ENCODE measurements at regions not wholly inside any gene's neighbourhood (a gene's known extent, or its start where the extent isn't known, plus 50 kb on each side); places are given as distances from the start of the nearest gene placed in this dataset.
"Not testable (repeated sequence)": the region's sequence is repeated elsewhere in the genome, so short reads cannot be mapped to it uniquely, and the experiment has no call there.

DNA sequence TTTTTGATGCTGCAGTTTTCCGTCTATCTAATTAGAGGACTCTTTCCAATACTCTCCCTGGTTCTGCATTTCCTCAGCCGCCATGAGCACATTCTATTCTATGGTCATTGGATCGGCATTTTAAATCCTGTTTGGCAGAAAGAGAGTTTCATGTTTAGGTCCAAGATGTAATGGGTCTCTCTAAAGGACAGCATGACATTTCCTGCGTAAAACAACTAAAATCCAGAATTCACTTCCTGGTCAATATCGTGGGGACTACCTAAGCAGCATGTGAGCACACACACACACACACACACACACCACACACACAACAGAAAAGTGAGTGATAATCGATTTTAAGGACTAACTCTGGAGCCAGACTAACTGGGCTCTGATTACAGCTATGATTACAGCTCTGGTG is 757.1 kb upstream of the TPTE start:
- DNase-seq: not testable (repeated sequence)

DNA sequence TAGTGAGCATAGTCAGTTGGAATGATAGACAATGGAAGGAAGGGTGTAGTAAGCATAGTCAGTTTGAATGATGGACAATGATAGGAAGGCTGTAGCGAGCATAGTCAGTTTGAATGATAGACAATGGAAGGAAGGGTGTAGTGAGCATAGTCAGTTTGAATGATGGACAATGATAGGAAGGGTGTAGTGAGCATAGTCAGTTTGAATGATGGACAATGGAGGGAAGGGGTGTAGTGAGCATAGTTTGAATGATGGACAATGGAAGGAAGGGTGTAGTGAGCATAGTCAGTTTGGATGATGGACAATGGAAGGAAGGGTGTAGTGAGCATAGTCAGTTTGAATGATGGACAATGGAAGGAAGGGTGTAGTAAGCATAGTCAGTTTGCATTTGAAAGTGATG is 755.8 kb upstream of the TPTE start:
- DNase-seq: not testable (repeated sequence)

DNA sequence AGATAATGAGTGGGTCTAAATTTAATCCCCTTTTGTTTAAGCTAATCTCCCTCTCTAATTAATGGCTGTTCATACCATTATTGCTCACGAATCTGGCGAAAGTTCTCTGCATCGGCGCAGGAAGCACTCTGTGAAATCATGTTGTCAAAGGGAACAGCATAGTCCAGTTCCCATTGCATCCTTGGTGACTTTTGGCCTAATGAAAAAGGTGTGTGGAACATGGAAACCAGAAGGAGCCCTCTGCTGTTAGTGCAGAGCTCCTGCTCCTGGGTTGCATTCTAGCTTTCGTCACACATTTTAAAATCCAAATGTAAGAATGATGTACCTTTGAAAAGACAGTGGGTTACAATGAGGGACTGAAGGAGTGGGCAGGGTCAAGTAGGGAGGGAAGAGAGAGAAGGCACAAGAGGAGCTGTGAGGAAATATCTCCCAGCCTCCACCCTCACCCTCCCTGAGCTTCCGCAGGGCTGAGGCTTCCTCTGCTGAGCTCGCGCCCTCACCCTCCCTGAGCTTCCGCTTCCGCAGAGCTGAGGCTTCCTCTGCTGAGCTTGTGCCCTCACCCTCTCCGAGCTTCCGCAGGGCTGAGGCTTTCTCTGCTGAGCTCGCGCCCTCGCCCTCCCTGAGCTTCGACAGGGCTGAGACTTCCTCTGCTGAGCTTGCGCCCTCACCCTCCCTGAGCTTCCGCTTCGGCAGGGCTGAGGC is 754.3 kb upstream of the TPTE start:
- not testable (repeated sequence) for DNase-seq

DNA sequence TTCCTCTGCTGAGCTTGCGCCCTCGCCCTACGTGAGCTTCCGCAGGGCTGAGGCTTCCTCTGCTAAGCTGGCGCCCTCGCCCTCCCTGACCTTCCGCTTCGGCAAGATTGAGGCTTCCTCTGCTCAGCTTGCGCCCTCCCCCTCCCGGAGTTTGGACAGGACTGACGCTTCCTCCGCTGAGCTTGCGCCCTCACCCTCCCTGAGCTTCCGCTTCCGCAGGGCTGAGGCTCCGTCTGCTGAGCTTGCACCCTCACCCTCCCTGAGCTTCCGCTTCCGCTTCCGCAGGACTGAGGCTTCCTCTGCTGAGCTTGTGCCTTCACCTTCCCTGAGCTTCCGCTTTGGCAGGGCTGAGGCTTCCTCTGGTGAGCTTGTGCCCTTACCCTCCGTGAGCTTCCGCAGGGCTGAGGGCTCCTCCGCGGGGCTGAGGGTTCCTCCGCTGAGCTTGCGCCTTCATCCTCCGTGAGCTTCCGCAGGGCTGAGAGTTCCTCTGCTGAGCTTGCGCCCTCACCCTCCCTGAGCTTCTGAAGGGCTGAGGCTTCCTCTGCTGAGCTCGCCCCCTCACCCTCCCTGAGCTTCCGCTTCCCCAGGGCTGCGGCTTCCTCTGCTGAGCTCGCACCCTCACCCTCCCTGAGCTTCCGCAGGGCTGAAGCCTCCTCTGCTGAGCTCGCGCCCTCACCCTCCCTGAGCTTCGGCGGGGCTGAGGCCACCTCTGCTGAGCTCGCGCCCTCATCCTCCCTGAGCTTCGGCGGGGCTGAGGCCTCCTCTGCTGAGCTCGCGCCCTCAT is 753.6 kb upstream of the TPTE start:
- peak; percentile 1 for DNase-seq

DNA sequence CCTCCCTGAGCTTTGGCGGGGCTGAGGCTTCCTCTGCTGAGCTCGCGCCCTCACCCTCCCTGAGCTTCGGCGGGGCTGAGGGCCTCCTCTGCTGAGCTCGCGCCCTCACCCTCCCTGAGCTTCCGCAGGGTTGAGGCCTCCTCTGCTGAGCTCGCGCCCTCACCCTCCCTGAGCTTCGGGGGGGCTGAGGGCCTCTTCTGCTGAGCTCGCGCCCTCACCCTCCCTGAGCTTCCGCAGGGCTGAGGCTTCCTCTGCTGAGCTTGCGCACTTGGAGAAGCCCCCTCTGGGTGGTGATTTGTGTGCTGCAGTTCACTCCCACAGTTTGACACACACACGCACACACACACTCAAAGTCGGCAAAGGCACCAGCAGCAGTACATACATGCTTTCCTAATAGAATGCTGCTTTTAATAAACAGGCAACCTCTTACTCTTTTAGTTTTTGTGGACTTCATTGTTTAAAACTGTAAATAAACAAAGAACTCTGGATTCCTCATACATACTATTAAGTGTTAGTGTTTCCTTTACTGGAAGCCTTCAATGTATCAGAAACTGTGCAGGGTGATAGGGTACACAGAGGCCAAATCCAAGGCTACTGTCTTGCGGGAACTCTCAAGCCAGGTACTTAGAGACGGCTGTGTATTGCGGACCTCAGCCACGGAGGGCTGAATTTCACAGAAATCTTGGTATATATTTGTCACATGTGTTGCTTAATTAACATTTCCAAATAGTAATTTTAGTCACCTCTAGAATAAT is 752.8 kb upstream of the TPTE start:
- not testable (repeated sequence) for DNase-seq

DNA sequence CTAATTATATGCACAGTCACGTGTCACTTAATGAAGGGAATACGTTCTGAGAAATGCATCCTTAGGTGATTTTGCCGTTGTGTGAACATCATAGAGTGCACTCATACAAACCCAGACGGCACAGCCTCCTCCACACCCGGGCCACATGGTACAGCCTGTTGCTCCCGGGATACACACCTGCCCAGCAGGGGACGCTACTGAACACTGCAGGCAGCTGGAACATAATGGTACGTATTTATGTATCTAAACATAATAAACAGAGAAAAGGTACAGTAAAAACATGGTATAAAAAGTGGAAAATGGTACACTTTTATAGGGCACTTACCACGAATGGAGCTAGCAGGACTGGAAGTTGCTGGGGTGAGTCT is 752.3 kb upstream of the TPTE start:
- DNase-seq: not testable (repeated sequence)

DNA sequence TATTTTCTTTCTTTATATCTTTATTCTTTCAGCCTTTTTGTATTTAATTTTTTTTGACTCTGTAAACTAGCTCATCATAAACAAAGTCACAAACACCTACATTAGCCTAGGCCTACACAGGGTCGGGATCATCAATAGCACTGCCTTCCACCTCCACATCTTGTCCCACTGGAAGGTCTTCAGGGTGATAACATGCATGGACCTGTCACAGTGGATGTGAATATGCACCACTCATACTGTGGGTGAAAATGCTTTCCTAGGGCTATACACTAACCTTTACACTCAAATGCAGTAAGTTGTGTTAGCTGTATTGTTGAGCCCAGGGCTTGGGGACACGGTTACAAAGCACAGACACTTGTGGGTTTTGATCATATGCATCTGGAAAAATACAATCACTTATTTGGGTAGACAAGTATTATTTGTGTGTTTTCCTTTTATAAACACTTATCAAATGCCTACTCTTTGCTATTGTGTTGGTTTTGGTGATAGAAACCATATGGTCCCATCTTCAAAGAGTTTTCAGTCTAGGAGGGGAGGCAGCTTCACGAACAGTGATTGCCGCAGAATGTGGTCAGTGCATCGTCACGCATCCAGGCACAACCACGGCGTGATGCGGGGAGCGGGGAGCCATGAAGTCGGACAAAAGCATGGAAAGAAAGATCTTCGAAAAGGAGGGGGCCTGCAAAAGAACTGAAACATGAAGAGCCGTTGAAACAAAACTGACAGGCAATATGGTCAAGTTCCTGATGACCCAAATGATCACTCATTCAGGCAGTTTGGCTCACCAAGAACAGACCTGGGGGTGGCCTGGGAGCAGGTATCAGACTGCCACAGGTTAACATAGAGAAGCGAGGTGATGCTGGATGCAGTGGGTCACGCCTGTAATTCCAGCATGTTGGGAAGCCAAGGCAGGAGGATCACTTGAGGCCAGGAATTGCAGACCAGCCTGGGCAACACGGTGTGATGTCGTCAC is 751.4 kb upstream of the TPTE start:
- DNase-seq: not testable (repeated sequence)

DNA sequence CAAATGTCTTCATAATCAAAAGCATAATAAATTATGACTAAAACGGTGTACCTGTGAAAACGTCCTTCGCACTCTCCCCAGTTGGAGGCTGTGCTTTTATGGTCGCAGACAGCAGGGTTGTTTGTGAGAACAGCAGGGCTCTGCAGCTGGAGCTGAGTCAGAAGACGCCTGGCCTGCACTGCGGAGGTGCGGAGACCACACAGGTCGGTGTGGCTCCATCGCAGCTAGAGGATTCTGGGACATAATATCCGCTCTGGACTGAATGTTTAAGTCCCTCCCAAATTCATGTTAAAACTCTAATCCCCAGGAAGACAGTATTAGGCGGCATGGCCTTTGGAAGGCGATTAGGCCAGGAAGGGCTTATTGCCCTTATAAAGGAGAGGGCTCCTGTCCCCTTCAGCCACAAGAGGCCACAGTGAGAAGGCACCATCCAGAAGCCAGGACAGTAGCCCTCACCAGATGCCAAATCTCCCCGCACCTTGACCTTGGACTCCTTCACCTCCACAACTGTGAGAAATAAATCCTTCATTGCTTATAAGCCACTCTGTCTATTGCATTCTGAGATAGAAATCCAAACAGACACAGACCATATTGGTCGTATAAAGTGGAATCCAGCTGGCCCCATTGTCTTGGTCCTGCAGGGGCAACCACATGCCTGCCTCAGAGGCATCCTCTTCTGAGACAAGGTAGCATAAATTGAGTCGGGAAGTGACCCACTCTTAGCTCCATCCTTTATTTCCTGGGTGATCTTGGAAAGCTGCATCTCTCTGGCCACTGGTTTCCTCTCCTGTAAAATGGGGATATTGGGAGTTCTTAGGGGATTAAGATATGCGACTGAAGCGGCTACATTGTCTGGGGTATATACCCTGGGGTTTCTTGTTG is 749.7 kb upstream of the TPTE start:
- DNase-seq: not testable (repeated sequence)

DNA sequence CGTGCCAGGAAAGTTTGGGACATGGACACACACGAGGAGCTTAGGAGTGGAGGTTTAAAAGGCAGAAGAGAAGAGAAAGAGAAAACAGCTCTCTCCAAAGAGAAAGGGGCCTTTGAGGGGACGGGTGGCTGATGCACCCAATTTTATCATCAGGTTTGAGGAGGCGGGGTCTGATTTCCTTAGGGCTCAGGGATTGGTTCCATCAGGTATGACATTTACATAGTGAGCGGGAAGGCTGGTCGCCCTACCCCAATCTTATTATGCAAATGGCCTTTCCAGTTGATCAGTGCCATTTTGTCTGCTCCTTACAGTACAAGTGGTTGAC is 749.1 kb upstream of the TPTE start:
- no peak for DNase-seq

DNA sequence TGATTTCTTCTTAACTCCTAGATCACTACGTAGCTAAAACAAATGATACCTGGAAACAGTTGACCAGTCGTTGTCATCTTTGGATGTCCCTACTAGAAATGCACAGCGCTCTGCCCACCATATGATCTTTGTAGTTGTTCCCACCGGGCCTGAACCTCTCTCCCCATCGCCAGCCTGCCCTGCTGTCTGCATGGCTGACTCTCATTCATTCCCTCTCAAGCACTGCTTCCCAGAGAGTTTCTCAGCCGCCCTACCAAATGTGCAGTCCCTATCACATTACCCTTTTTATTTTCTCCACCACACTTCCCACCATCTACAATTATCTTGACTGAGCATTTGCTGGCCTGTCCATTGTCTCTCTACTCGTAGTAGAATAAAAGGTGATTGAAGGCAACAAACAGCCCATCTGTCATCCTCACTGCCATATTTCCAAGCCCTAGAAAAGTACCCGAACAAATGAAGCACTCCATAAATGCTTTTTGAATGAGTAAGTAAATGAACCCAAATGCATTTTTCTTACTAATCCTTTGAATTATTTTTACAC is 748.4 kb upstream of the TPTE start:
- not testable (repeated sequence) for DNase-seq

DNA sequence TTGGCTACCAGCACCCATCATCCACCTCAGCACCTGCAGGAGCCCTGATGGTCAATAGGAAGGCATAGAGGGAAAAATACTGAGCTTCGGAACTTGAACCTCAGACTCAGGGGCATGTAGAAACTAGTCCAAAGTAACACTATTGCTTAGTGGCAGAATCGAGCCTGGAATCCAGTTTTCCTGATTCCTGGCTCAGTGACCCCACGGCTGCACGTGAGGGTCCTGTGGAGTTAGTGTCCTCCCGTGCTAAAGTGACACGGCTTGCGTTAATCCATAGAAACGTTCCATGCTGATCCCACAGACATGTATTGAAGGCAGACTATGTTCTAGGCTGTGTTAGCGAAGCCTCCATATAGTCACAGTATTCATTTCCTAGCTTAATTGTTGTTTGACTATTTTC is 747.0 kb upstream of the TPTE start:
- DNase-seq: no peak

DNA sequence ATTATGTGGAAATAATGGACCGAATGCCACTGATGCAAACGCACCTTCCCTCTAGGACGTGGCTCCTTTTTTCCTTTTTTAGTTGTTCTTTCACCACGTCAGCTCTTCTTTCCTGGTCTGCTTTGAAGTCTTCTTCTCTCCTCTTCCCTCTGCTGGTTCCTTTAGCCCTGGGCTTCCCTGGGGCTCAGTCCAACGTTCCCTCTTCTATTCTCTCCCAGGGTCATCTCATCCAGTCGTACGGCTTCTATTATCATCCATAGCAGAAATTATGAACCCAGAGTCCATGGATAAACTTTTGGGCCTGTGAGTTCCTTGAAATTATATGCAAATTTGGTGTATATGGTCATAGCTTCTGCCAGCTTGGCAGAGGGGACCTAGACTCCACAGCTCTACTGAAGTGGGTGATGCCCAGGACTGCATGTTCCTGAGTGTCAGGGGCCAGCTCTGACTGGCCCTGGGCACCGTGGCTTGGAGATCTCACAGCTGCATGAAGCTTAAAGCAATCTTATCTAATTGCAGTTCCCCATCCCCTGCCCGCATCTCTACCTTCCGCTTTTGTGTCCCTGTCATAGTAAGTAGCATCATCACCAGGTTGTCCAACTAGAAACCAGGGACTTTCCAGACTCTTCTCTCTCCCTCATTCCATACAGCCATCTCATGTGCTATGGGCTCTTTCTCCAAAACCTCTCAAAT is 746.3 kb upstream of the TPTE start:
- not testable (repeated sequence) for DNase-seq

DNA sequence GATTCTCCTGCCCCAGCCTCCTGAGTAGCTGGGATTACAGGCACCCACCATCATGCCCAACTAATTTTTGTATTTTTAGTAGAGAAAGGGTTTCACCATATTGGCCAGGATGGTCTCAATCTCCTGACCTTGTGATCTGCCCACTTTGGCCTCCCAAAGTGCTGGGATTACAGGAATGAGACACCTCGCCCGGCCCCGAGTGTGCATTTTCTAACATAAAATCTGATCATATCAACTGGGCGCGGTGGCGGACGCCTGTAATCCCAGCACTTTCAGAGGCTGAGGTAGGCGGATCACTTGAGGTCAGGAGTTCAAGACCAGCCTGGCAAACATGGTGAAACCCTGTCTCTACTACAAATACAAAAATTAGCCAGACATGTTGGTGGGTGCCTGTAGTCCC is 745.5 kb upstream of the TPTE start:
- not testable (repeated sequence) for DNase-seq

DNA sequence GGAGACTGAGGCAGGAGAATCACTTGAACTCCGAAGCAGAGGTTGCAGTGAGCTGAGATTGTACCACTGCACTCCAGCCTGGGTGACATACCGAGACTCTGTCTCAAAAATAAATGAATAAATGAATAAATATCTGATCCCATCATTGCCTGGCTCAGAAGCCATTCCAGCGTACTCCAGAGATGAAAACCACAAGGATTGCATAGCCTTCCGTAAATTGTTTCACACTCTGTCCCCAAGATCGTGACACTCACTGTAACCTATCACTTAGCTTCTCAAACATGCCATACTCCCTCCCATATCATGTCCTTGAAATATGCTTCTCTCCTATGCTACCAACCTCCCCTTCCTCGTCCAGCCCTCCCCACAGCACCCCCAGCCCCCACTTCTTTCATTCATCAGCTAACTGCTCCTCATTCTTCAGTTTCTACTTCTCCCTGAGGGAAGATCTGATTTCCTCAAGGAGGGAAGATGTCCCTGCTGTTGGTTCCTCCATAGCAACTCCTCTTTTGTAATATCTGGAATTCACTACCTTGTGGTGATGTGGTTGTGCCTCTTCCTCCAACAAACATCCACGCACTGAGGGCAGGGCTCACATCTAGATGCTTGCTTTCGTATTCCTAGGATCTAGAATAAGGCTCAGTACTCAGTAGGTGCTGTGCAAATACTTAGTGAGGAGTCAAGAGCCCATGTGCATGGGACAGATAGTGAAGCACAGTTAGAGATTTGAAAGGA is 744.9 kb upstream of the TPTE start:
- DNase-seq: not testable (repeated sequence)

DNA sequence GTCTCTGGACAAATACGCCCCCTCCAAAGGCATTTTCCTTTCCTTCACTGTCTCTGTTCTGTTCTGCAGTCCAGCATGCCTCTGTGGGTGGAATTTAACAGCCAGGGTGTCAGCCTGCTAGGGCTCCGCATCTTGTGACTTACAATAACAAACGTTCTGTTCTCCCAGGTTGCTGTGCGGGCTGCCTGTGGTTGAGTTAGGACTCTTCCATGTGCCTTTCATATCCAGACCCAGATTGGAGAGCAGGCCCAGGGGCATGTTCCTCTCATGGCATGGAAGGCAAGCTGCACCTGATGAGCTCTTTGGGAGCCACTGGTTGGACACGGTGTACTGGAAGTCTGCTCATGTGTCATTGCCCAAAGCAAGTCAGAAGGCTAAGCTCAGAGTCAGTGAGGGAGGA is 742.8 kb upstream of the TPTE start:
- DNase-seq: not testable (repeated sequence)

DNA sequence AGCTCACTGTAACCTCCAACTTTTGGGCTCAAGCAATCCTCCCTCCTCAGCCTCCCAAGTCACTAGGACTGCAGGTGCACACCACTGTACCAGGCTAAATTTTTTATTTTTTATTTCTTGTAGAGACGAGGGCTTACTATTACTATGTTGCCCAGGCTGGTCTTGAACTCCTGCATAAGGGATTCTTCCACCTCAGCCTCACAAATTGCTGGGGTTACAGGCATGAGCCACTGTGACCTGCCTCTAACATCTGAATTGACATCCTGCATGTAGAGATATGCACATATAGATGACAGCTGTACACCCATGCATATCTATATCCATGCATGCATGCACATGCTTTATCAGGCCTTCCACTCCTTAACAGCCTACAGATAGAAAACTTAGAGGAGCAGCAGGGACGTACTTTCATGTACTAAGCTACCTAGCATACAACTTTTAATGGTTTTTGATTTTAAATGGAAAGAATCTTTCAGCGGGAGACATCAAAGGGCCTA is 740.9 kb upstream of the TPTE start:
- no peak for DNase-seq

DNA sequence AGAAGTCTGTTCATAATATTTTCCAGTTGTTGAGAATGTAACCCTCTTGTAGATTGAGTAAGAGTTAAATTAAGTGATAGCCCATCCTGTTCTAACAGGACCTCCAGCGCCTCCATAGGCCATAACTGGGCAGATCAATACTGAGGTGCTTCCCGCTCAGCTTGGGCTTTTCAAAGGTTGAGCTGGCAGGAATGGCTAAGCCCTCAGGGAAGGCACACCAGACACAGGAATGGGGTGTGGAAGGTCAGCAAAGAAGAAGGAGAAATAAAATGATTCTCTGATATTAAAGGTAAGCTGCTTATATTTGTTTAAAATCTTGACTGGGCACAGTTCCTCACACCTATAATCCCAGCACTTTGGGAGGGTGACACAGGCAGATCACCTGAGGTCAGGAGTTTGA is 737.8 kb upstream of the TPTE start:
- not testable (repeated sequence) for DNase-seq

DNA sequence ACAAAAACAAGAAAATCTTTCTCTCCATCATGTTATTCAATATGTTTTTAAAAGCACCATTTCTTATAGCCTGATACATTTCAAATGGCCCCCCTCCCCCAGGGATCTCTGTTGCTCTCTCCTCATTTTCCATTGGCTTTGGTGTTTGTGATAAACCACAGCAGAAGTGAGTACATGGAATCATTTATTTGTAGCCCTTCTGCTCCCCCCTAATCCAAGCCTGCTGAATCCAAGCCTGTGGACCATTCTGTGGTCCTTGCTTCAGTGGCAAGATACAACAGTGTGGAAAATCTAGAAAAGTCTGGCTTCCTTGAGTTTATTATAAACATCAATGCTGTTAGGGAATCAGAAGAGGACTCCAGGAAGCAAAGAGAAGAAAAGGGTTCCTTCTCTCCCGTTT is 737.2 kb upstream of the TPTE start:
- DNase-seq: not testable (repeated sequence)

DNA sequence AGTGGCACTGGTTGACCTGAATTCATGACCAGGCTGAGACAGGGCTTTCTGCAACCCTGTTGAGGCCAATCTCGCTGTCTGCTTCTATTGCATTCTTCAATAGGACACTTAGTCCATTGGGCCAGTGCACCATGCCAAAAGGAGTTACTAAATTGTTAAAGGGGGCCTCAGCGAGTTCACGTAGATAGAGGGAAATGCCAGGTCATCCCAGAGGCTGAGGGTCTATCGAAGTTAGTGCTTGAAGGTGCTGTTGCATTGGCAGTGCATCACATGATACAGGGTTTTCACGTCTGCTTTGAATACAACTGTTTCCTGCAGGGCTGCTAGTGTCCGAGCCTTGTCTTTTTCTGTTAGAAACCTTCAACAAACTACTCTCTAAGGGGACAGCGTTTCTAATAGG is 735.3 kb upstream of the TPTE start:
- not testable (repeated sequence) for DNase-seq
